Epithelial cell of esophagus (primary cell): ENCODE measurements at regions not wholly inside any gene's neighbourhood (a gene's known extent, or its start where the extent isn't known, plus 50 kb on each side); places are given as distances from the start of the nearest gene placed in this dataset.

Experiments used
- DNase-seq: peaks from one replicate; pipeline ENCODE4 v3.0.0; 2010; ENCODE audit warnings: low read depth
- H3K4me3 ChIP-seq: 2 replicates; pipeline ENCODE4 v1.5.1; 2011; ENCODE audit warnings: mild to moderate bottlenecking, low read length, control low read depth
- CTCF ChIP-seq: IDR thresholded peaks from 2 replicates; pipeline ENCODE4 v1.5.1; 2011; ENCODE audit warnings: low read depth, mild to moderate bottlenecking, low read length, control low read depth, inconsistent platforms; ENCODE audit not compliant: insufficient read depth; ENCODE audit errors: missing control alignments

GRCh38 chr16:85254051-85254450, 141.8 kb upstream of the CIBAR2 start:
- TF ChIP-seq CTCF: no peak

GRCh38 chr16:85254921-85255320, 142.6 kb upstream of the CIBAR2 start:
- no peak for TF ChIP-seq CTCF
- no peak overlapping the region for H3K4me3 ChIP-seq

More at GRCh38 chr16:85254051-85254450, 141.8 kb upstream of the CIBAR2 start:
- no peak for DNase-seq
- no peak overlapping the region for H3K4me3 ChIP-seq

GRCh38 chr16:85255777-85256176, 143.5 kb upstream of the CIBAR2 start:
- no peak for DNase-seq
- H3K4me3 ChIP-seq: no peak overlapping the region
- no peak for TF ChIP-seq CTCF

More at GRCh38 chr16:85254921-85255320, 142.6 kb upstream of the CIBAR2 start:
- DNase-seq: no peak

GRCh38 chr16:85256190-85256739, 144.0 kb upstream of the CIBAR2 start:
- TF ChIP-seq CTCF: no peak
- no peak overlapping the region for H3K4me3 ChIP-seq
- DNase-seq: no peak

GRCh38 chr16:85257483-85257882, 145.2 kb upstream of the CIBAR2 start:
- no peak for DNase-seq
- no peak for TF ChIP-seq CTCF
- H3K4me3 ChIP-seq: no peak overlapping the region

GRCh38 chr16:85258166-85258565, 145.9 kb upstream of the CIBAR2 start:
- H3K4me3 ChIP-seq: no peak overlapping the region
- no peak for TF ChIP-seq CTCF
- no peak for DNase-seq

- no peak for DNase-seq
- TF ChIP-seq CTCF: no peak
- H3K4me3 ChIP-seq: no peak overlapping the region
Observed at GRCh38 chr16:85258629-85259028, 146.4 kb upstream of the CIBAR2 start.
